ENCODE measurements at regions not wholly inside any gene's neighbourhood (a gene's known extent, or its start where the extent isn't known, plus 50 kb on each side); places are given as distances from the start of the nearest gene placed in this dataset.

GRCh38 chr13:57311009-57311586, 144.1 kb downstream of the PRR20E start:
- no peaks in the 10 kb centered on the region for H3K9me3 ChIP-seq (ENCODE audit: insufficient read depth in 2 of 2, low read depth in 1 of 2, low read length in 1 of 2)
- H2BK5ac ChIP-seq (ENCODE audit: low read depth, low read length): no peak overlapping the region
- H3K23ac ChIP-seq (ENCODE audit: insufficient read length): no peak overlapping the region
- H3K4me1 ChIP-seq (replicated peaks in 1 of 4; ENCODE audit: control insufficient read depth in 3 of 4, insufficient read depth in 4 of 4, low read length in 3 of 4): peaks cover 0 to 7% (median 2%) of the 10 kb centered on the region in 4 experiments; a peak in 3 of 7 replicates
- H2BK15ac ChIP-seq (ENCODE audit: low read length): no peak overlapping the region
- peak overlapping the region; percentile 11 to 52 (median 17); a peak in 5 of 8 replicates for H3K4me3 ChIP-seq (ENCODE audit: extremely low read depth in 1 of 4, insufficient read depth in 2 of 4, low read depth in 3 of 4, low read length in 4 of 4)
- H3K4ac ChIP-seq (replicated peaks; ENCODE audit: insufficient read length, low read depth, low read length): no peak overlapping the region
- peak overlapping the region in 1 of 4 experiments; percentile 33; a peak in 1 of 7 replicates for H3K9ac ChIP-seq (replicated peaks in 1 of 4; ENCODE audit: extremely low read depth in 1 of 4, low read depth in 3 of 4, low read length in 3 of 4)
- FAIRE-seq (peak; percentile 42), DNase-seq (ENCODE audit: low read depth in 1 of 2, low spot score in 2 of 2) (peak; percentile 10 to 58)
- H3K56ac ChIP-seq (replicated peaks; ENCODE audit: insufficient read length, low read depth, low read length): no peak overlapping the region
- H3K18ac ChIP-seq (ENCODE audit: extremely low read depth, low read length): no peak overlapping the region
- no peak overlapping the region for H4K5ac ChIP-seq (ENCODE audit: insufficient read length, low read depth, low read length)
- no peaks in the 10 kb centered on the region for H4K20me1 ChIP-seq (replicated peaks in 1 of 2; ENCODE audit: control insufficient read depth in 1 of 2, insufficient read depth in 2 of 2, low read length in 2 of 2)
- ChIA-PET CTCF (ENCODE audit: partially characterized antibody) (interaction anchor here (1.2 to 1.5 kb wide), 2 partner anchors 10 to 313 kb away, joined by 3 to 7 read pairs; no protein-coding TSS in a partner anchor), POLR2A (ENCODE audit: partially characterized antibody) (no interaction called here)
- no peak overlapping the region for H2BK12ac ChIP-seq (ENCODE audit: low read depth, low read length)
- H4K91ac ChIP-seq (replicated peaks; ENCODE audit: insufficient read length, low read length): no peak overlapping the region
- no peak overlapping the region for H3K14ac ChIP-seq (ENCODE audit: insufficient read length)
- peak overlapping the region; percentile 35; the same call in 1 of the 2 replicates for H4K8ac ChIP-seq (ENCODE audit: extremely low read depth, insufficient read depth, low read length)
- 25% methylated on average over 15 of the region's 15 CpGs; no CpG with 5 or more reads in 1 of the 2 experiments for WGBS, 2 experiments (ENCODE audit: extremely low coverage in 1 of 2, insufficient coverage in 1 of 2, insufficient read length in 1 of 2, insufficient replicate concordance in 2 of 2, low coverage in 1 of 2, low lambda C conversion rate in 2 of 2, missing lambda C conversion rate in 1 of 2)
- H3K79me1 ChIP-seq (ENCODE audit: low read depth, low read length): no peaks in the 10 kb centered on the region
- H2AFZ ChIP-seq (ENCODE audit: low read length): peak overlapping the region; percentile 98
- no peaks in the 10 kb centered on the region for H3K79me2 ChIP-seq (ENCODE audit: control insufficient read depth in 1 of 2, insufficient read depth in 2 of 2, low read length in 2 of 2)
- H3K4me2 ChIP-seq (ENCODE audit: insufficient read depth in 1 of 2, low read depth in 2 of 2, low read length in 2 of 2): peak overlapping the region; percentile 75 to 80
- no peak overlapping the region for H2BK20ac ChIP-seq (ENCODE audit: low read length)
- no peaks in the 10 kb centered on the region for H3K27me3 ChIP-seq (replicated peaks in 1 of 4; ENCODE audit: control insufficient read depth in 3 of 4, extremely low read depth in 1 of 4, insufficient read depth in 3 of 4, low read length in 3 of 4)
- no peaks in the 10 kb centered on the region for H3K36me3 ChIP-seq (ENCODE audit: control insufficient read depth in 2 of 4, insufficient read depth in 4 of 4, low read length in 3 of 4)
- no peak overlapping the region for H2AK5ac ChIP-seq (ENCODE audit: low read depth, low read length)
- no peak overlapping the region for H2BK120ac ChIP-seq (replicated peaks; ENCODE audit: low read depth, low read length)
- H3K27ac ChIP-seq (ENCODE audit: low read depth, low read length): no peak overlapping the region; the same call in 1 of the 2 replicates
- H3K23me2 ChIP-seq (ENCODE audit: low read depth, low read length): no peaks in the 10 kb centered on the region; the same call in 1 of the 2 replicates
- TF ChIP-seq ZNF274 (IDR thresholded peaks at IDR 0.05; ENCODE audit: borderline replicate concordance, extremely low read depth, low read length): no peak
- TF ChIP-seq, protein P1, sequence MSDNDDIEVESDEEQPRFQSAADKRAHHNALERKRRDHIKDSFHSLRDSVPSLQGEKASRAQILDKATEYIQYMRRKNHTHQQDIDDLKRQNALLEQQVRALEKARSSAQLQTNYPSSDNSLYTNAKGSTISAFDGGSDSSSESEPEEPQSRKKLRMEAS (IDR thresholded peaks at IDR 0.05): peak; percentile 90
- no peak for TF ChIP-seq POLR2A (IDR thresholded peaks at IDR 0.05; ENCODE audit: control extremely low read depth in 1 of 2, low read depth in 2 of 2, low read length in 2 of 2)
- TF ChIP-seq CBX5 (IDR thresholded peaks at IDR 0.05; ENCODE audit: low read depth, low read length): no peak
- TF ChIP-seq E2F6 (IDR thresholded peaks at IDR 0.05): peak; percentile 77
- TF ChIP-seq EZH2 (IDR thresholded peaks at IDR 0.05; ENCODE audit: low read depth, low read length, severe bottlenecking): no peak
- no peak for TF ChIP-seq KDM5A (IDR thresholded peaks at IDR 0.05; ENCODE audit: low read length)
- no peak for TF ChIP-seq EP300 (IDR thresholded peaks at IDR 0.05; ENCODE audit: borderline replicate concordance in 1 of 2, low read depth in 2 of 2, low read length in 2 of 2)
- peak in 1 of 2 experiments; percentile 5; a peak in 1 of 4 replicates for TF ChIP-seq RAD21 (IDR thresholded peaks at IDR 0.05 in 1 of 2, conservative IDR thresholded peaks at IDR 0.05 in 1 of 2; ENCODE audit: low read depth in 2 of 2, low read length in 2 of 2)
- no peak for TF ChIP-seq TCF12 (IDR thresholded peaks at IDR 0.05; ENCODE audit: low read depth, low read length)
- TF ChIP-seq POLR2AphosphoS5 (IDR thresholded peaks at IDR 0.05; ENCODE audit: low read depth, low read length): no peak
- TF ChIP-seq SRF (IDR thresholded peaks at IDR 0.05; ENCODE audit: low read depth, low read length): no peak

Data from H1 (cell line).